T follicular helper cell (primary cell): ENCODE measurements at regions not wholly inside any gene's neighbourhood (a gene's known extent, or its start where the extent isn't known, plus 50 kb on each side); places are given as distances from the start of the nearest gene placed in this dataset.
"Not testable (repeated sequence)": the region's sequence is repeated elsewhere in the genome, so short reads cannot be mapped to it uniquely, and the experiment has no call there.

ENCODE experiments used
- DNase-seq: peaks from one replicate; pipeline ENCODE4 v3.0.0-alpha.2; 2020; ENCODE audit warnings: low read depth

DNA sequence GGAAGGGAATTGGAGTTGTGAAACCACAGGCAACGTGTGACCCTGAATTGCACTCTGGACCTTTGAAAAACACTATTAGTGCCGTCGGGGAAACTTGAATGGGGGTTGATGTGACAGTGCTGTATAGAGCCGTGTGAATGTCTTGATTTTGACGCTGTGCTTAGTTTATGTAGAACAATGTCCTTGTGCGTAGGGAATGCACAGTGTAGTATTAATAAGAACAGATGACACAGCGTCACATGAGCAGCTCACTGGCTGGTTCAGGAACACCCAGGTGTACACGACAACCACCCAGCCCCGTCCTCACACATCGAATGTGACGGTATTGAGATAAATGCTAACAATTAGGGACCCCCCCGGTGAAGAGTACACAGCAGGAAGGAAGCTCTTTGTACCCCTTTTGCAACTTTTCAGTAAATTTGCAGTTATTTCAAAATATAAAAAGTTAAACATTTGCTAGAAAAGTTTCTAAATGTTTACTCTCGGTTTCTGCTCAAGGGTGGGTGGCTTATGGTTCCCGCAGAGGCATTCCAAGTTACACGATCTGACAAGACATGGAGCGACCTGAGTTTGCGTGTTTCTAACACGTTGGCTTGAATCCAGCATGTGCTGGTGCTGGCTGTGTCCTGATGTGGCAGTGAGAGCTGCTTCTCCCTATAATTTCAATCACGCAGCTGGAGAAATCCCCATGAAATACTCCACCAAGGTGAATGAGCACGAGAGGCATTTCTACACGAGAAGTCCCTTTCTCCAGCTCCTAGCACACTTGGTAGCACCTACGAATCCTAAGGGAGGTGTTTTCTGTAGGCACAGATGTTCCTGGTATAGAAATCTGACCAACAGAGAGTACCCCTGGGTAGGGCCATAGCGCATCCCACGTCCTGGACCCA lies 208.0 kb upstream of the EXOC2 start:
- no peak for DNase-seq

DNA sequence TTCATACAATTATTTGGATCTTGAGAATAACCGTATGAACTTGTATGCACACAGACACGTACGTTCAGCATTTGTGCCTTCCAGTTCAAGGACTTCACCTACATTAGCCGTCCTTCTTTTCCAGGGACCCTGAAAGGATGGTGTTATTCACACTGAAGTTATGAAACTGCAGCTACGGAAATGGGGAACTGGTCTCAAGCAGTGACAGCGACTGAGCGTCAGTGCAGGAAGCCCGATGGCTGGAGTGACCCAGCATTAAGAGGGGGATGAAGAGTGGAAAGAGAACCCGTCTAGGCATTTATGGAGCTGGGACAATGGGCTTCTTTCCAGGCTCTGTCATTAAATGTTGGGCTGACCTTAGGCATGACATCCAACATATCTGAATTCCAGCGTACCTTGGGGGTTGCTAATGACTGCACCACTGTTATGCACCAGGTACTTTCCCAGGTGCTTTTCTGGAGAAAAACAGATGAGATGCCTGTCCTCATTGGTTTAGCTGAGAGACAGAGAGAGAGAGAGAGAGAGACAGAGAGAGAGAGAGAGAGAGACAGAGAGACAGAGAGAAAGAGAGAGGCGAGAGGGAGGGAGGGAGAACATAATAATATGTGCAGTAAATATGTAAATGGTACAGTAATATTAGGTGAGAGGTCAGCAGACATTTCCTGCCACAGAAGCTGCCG lies 204.7 kb upstream of the EXOC2 start:
- DNase-seq: no peak

DNA sequence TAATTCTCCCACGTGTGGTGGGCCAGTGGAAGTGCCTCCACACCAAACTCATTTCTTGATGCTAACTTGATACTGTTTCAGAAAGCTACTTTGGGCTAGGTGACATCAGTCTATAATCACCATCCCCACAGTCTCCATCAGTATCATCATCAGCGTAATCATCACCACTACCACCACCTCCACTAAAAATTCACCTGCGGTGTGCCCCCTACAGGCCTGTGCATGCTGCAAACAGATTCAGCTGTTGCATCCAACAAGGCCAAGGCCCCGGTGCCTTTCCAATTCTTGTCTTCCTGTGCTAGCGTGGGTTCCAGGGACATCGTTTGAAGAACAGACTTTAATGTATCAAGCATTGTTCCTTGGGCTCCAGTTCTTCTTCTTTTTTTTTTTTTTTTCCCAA lies 201.3 kb upstream of the EXOC2 start:
- DNase-seq: no peak

DNA sequence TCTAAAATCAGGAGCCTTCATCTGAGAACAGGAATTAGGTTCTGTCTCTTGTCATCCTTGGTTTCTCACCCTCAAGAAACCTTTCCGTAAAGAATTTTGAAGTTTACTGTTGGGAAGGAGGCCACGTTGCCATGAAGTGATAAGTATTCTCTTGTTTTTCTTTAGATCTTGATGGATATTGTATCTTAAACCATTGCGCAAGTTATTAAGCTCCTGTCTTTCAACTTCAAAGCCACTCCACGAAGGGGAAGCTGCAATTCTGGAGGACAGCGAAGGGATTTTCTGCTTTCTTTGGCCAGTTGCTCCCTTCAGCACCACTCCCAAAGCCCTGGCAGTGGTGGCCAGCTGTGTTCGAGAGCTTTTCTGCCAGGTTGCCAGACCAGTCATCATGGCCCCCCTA lies 198.1 kb upstream of the EXOC2 start:
- DNase-seq: no peak

DNA sequence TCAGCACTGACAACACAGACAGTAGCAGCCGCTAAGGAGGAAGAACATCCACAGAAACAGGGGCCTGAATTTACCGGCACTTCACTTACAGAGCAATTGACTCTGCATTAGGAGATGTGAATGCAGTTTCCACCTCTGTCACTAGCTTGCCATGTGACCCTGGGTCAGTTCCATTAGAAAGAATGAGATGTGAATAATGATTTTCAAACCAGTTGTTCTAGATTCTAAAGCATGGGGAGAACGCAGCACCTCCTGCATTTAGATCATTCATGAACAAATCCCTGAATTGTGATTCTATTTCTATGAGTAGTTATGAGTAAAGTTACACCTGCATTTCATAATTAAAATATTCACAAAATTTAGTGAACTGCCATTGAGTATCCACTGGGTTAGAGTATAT lies 197.3 kb upstream of the EXOC2 start:
- DNase-seq: no peak

DNA sequence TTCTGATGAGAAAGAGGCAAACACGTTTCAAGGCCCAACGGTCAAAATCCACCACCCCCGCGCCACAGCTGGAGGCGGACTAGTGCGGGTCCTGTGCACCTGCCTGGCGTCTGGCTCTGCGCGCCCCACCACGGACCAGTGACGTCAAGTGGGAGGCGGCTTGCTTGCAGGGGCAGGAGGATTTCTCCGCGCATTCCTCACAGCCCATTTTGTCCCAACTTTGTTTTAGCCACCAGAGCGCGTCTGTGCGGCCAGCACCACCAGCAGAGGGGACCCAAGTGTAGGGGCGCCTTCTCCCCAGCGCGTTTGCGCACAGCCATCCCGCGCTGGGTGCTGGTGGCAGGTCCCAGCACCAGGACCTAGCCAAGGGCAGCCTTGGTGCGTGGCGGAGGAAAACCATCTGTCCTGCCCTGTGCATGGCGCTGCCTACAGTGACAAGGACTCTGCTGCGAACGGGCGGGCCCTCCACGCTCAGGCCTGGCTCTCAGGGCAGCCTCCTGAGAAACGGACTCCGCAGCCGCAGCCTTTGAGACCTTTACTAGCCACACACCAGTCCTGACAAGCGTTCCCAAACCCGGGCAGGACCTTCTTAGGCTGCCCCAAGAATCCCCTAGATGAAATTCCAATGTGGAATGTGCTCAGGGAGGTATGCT lies 194.8 kb upstream of the EXOC2 start:
- no peak for DNase-seq

DNA sequence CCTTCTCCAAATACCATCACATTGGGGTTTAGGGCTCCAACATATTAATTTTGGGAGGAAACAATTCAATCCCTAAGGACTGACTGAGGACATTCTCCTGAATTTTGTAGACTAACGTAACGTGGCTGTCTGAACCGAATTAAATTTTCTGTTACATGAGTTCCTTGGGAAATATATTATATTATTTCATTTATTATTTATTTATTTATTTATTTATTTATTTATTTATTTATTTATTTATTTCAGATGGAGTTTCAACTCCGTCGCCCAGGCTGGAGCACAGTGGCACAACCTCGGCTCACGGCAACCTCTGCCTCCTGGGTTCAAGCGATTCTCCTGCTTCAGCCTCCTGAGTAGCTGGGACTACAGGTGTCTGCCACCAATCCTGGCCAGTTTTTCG lies 193.2 kb upstream of the EXOC2 start:
- not testable (repeated sequence) for DNase-seq

DNA sequence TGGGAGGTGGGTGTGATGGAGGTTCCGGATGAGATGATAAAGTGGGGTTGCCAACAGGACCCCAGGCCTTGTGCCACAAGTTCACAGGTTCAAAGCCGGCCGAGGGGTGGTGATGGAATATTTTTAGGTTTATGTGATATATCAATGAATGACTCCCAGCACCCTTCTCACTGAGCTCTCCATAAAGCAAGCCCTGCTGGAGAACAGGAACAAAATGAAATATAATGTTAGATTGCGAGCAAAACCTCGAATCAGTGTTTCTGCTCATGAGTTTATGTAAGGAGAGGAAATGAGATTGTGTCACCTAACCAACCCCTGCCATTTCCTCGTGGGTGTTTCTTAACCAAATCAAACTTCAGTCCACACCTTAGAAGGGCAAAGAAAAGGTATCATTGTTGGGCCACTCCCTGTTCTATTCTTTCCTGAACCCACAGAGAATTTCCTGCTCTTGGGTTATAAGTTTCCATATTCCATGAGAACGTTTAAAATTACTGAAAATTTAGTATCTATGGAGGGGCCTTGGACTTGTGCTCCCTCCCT lies 192.2 kb upstream of the EXOC2 start:
- no peak for DNase-seq

DNA sequence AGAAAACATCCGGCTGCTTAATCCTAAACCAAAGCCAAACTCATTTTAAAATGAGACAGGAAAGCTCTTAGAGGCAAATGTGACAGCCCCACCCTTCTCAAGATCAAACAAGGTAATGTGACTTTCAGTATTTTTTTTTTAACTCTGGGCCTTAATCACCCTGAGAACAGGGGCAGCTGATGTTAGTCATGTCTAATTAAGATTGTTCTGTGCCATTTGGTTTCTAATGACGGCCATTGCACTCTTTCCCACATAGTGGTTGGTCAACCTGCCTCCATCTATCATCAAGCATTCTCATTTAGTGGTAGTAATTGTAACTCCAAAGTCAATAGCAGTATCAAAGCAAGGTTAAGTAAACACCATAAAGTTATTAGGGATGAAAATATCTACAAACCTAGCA lies 191.6 kb upstream of the EXOC2 start:
- DNase-seq: no peak

DNA sequence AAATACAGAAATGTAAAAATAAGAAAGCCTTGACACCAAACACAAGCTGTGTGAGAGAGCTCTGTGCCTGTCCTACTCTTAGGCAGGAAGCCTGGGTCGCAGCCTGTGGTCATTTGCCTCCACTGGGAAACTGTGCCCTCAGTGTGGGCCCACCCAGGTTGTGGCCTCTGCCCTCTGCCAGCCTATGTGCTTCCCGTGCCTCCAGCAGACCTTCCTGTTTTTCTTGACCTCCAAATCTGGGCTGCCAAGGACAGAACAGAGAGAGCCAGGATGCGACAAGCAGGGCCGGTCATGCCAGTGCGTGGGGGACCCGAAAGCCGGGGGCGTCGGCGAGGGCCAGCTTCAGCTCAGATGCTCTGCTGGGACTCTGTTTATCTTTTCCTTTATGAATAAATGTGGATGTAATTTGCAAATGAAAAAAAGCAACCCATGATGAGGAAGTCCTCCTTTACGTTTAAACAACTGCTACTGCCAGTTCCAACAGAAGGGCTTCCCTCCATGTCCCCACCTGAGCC lies 189.2 kb upstream of the EXOC2 start:
- no peak for DNase-seq

DNA sequence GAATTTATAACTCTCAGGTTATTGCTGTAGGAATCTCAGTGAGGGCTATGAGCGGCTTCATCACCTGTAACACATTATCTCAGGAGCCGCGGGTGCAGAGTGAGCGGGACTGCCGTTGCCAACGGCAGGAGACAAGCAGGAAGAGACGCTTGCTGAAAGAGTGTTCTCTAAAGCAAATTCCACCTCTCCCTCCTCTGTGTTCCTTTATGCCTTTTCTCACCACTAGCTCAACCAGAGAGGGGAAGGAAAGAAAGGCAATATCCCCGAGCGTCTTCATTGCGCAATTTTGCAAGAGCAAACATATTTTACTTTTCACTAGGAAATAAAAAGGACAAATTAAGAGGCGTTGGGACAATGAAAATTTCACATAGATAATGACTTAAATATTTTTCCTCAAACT lies 185.2 kb upstream of the EXOC2 start:
- no peak for DNase-seq

DNA sequence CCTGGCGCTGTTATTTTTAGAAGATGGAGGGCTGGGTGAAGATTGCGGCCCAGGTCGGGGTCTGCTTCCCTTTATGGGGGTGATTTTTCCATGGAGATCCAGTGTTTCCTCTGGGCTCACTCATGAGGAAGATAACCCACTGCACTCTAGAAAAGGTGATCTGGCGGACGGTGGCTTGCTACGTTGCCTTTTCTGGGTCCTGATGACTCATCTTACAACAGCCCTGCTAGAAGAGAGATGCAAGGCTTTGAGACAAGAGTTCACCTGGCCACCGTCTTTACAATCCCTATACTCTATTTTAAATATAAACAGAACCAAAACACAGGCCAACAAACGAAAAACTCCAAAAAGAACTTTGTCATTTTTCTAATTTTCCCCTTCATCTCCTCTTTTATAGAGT lies 182.1 kb upstream of the EXOC2 start:
- DNase-seq: no peak

DNA sequence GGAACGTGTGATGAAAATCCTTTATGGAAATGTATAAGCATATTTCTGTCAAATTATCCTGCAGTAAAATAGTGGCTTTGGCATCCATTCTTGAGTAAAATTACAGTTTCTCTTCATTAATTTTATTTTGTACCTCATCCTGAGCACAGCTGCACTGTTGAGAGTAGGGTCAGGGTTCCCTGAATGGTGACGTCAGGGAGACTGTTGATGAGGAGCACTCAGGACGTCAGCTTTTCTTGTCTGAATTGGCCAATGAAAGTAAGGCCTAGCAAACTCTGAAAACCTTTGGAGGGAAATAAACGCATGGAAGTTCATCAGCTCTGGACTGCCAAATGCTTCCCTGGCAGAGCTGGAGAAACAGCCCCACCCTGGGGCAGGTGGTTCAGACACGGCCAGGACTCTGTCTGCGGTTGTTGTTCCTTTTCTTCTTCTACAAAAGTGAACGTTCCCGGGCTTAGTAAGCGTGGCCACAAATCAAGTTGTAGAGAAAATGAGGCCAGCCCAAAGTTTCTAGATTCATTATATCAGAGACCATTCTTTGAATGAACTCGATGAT lies 179.7 kb upstream of the EXOC2 start:
- no peak for DNase-seq

DNA sequence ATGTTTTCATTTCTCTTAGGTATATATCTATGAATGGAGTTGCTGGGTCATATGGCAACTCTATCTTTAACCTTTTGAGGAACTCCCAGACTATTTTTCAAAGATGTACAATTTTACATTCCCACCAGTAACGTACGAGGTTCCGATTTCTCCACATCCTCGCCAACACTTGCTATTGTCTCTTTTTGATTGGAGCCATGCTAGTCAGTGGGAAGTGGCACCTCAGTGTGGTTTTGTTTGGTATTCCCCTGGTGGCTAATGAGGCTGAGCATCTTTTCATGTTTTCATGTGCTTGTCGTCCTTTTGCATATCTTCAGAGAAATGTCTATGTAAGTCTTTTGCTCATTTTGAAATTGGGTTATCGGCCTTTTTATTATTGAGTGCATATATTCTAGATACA lies 178.6 kb upstream of the EXOC2 start:
- DNase-seq: no peak

DNA sequence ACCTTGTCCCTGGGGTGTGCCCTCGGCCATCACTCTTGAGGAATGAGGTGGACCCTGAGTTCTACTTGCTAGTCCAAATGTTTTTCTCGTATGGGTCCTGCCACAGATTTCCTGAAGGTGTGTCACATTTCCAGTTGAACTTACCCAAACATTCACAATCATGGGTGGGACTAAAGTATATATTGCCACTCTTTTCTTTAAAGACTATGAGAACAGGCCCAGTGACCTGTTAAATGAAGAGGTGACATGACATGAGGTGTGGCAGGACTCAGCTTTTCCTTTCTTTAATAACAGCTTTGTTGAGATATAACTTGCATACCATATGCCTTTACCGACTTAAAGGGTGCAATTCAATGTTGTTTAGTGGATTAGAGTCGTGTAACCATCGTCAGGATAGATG lies 177.2 kb upstream of the EXOC2 start:
- DNase-seq: no peak

DNA sequence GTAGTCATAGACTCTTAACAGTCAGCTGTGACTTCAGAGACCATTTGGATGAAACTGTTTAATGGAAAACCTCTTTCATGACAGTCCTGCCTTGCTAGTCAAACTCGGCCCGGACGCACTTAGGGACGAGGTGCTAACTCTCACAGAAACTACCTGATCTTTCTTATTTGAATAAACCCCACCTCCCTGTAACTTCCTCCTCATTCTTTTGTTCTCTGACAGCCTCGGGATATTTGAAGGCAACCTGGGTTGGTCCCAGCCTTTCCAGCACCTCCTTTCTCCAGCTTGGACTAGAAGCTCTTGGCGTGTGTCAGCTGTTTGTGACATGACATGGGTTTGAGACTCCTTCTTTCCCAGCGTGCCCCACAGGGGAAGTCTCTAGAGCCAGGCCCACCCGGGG lies 175.3 kb upstream of the EXOC2 start:
- no peak for DNase-seq

DNA sequence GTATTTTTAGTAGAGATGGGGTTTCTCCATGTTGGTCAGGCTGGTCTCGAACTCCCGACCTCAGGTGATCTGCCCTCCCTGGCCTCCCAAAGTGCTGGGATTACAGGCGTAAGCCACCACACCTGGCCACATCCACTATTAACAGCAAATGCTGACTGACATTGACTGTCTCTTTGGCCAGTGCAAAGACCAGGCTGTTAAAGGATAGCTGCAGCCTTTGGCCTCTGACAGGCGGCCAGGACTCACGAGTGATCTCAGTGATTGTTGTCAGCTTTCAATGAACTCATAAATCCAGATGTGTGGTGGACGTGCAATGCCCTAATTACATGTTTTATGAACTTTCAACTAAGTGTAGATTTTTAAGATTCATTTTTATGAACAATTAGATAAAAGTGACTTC lies 174.4 kb upstream of the EXOC2 start:
- no peak for DNase-seq

DNA sequence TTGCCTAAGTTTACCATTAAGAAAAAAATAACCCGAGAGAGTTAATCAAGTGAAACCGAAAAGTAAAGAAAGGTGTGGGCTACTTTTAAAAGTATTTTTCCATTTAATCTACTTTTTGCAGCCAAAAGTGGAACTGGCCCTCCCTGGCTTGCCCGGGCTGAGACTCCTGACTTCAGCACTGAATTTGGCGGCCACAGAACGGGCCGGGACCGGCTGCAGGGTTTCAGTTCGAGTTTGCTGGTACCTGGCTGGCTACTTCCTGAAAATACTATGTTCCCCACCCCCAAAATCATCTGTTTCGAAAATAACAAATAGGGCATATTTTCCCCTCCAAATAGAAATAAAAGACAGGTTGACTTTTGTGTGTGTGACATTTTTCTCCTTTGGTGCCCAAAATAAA lies 173.4 kb upstream of the EXOC2 start:
- no peak for DNase-seq

DNA sequence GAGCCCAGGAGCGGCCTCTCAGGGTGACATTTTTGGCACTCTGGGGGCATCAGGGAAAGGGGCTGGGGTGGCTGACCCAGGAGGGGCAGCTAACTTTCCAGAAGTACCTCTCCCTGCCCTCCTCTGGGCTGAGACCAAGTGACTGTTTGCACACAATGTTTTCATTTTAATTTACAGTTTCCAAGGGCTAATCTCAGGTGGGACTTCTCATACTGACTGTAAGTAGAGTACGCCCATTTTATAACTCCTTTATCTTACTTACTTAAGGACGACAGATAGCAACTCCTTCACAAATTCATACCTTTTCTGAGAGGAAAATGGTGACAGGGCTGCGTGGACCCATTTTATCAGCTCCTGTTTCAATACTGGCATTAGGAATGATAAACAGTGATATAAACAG lies 172.9 kb upstream of the EXOC2 start:
- no peak for DNase-seq

DNA sequence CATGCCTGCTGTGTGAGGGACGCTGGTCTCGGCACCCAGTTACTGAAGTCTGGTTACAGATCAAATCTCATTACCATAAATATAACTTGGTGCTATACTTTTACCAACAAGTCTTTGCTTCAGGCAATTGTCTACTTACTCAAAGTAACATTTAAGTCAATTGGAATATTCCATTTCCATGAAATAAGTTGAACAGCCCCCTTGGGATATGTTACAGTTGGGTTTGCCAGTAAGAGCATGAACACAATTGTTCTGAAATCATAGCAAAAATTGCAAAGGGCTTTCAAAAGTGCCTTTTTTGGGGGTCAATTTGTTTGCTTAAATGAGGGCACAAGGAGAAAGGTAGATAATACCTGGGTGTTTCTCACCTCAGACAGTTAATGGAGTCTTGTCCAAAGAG lies 170.9 kb upstream of the EXOC2 start:
- no peak for DNase-seq

DNA sequence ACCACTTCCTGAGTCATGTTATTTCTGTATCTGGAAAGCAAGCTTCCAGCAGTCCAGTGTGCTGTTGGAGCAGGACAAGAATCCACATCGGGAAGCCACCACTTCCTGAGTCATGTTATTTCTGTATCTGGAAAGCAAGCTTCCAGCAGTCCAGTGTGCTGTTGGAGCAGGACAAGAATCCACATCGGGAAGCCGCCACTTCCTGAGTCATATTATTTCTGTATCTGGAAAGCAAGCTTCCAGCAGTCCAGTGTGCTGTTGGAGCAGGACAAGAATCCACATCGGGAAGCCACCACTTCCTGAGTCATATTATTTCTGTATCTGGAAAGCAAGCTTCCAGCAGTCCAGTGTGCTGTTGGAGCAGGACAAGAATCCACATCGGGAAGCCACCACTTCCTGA lies 170.2 kb upstream of the EXOC2 start:
- not testable (repeated sequence) for DNase-seq

DNA sequence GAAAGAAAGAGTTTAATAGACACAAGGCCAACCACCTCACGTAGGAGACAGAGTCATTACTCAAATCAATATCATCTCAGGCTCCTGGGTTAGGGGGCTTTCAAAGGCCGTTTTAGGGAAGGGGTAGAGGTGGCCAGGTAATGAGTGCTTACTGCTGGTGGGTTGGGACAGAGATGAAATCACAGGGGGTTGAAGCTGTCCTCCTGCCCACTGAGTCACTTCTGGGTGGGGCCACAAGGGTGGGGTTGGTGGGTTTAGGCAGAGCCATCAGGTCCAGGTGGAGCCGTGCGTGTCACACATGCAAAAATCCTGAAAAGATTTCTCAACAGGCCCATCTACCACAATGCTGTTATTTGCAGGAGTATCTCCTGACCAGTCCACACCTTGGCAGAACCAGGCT lies 167.0 kb upstream of the EXOC2 start:
- no peak for DNase-seq
